CD4-positive, alpha-beta T cell (primary cell): ENCODE measurements at regions not wholly inside any gene's neighbourhood (a gene's known extent, or its start where the extent isn't known, plus 50 kb on each side); places are given as distances from the start of the nearest gene placed in this dataset.

Experiments
- ATAC-seq: fragments of 200-7000 bp; cut with Tn5 transposase; one replicate; pipeline ENCODE4 v1.10.0; 2022; ENCODE audit warnings: mild to moderate bottlenecking; ENCODE audit not compliant: poor library complexity
- CTCF ChIA-PET: fragments of 350-600 bp; sonication (Branson Sonifier 250); formaldehyde crosslinking; loops from one replicate; lab custom pipeline; 2021; ENCODE audit warnings: antibody characterized with exemption, inconsistent platforms; lab: Charles Lee
- POLR2A ChIA-PET: fragments of 350-600 bp; sonication (Branson Sonifier 250); formaldehyde crosslinking; loops from one replicate; lab custom pipeline; 2021; ENCODE audit warnings: antibody characterized with exemption, inconsistent platforms; lab: Charles Lee
- DNase-seq, 14 experiments: peaks; one replicate each; pipeline ENCODE4 v3.0.0-alpha.2; 2013 to 2020; ENCODE audit warnings: mixed read lengths in 2 of 14
- H3K27ac ChIP-seq, 2 donors: one replicate each; pipeline versions ENCODE4 v1.5.1 to v1.7.0; 2013; ENCODE audit warnings: low read length in 2 of 2, low read depth in 1 of 2, mild to moderate bottlenecking in 1 of 2
- H3K27me3 ChIP-seq, 2 experiments: 1 replicate in 1 of 2; 2 replicates in 1 of 2; pipeline versions ENCODE4 v1.6.1 to v1.7.0; 2013; ENCODE audit warnings: low read length in 2 of 2, control low read depth in 1 of 2, mild to moderate bottlenecking in 1 of 2, moderate library complexity in 1 of 2; ENCODE audit not compliant: insufficient read depth in 2 of 2, control insufficient read depth in 1 of 2
- H3K36me3 ChIP-seq: one replicate; pipeline ENCODE4 v1.6.1; 2013; ENCODE audit warnings: low read length, control low read depth; ENCODE audit not compliant: insufficient read depth
- H3K4me1 ChIP-seq: one replicate; pipeline ENCODE4 v1.6.1; 2013; ENCODE audit warnings: low read length, control low read depth; ENCODE audit not compliant: insufficient read depth
- H3K4me3 ChIP-seq: one replicate; pipeline ENCODE4 v1.5.1; 2013; ENCODE audit warnings: mild to moderate bottlenecking, low read length, moderate library complexity
- H3K9me3 ChIP-seq, 2 experiments: 1 replicate in 1 of 2; 2 replicates in 1 of 2; pipeline versions ENCODE4 v1.6.1 to v1.7.0; 2013; ENCODE audit warnings: low read length in 2 of 2, mild to moderate bottlenecking in 2 of 2, control low read depth in 1 of 2, moderate library complexity in 1 of 2; ENCODE audit not compliant: control insufficient read depth in 1 of 2, insufficient read depth in 1 of 2
- H3K27ac Mint-ChIP-seq: one replicate; pipeline ENCODE4 v1.8.0; 2020; ENCODE audit warnings: mixed read lengths
- H3K27me3 Mint-ChIP-seq: one replicate; pipeline ENCODE4 v1.8.0; 2021; ENCODE audit warnings: mixed read lengths
- H3K36me3 Mint-ChIP-seq: one replicate; pipeline ENCODE4 v1.8.0; 2021; ENCODE audit warnings: low read depth, mixed read lengths
- H3K4me1 Mint-ChIP-seq: one replicate; pipeline ENCODE4 v1.8.0; 2021; ENCODE audit warnings: low read depth, mixed read lengths
- H3K4me3 Mint-ChIP-seq: one replicate; pipeline ENCODE4 v1.8.0; 2020; ENCODE audit warnings: mild to moderate bottlenecking, mixed read lengths
- H3K9me3 Mint-ChIP-seq: one replicate; pipeline ENCODE4 v1.8.0; 2020; ENCODE audit warnings: mixed read lengths
- intact Hi-C, 2 experiments: fragments of 100-400 bp; cut with DNase I in 1 of 2; cut with micrococcal nuclease in 1 of 2; formaldehyde crosslinking; loops; one replicate each; pipeline versions ENCODE4 v1.15.1 to v1.9.0; 2023 to 2025; cut with DNase I, micrococcal nuclease
- TF ChIP-seq, protein P1 (sequence below): fragments of 200-600 bp; IDR thresholded peaks from one replicate; pipeline ENCODE4 v1.8.0; 2022; ENCODE audit warnings: antibody characterized with exemption, mild to moderate bottlenecking

DNA sequence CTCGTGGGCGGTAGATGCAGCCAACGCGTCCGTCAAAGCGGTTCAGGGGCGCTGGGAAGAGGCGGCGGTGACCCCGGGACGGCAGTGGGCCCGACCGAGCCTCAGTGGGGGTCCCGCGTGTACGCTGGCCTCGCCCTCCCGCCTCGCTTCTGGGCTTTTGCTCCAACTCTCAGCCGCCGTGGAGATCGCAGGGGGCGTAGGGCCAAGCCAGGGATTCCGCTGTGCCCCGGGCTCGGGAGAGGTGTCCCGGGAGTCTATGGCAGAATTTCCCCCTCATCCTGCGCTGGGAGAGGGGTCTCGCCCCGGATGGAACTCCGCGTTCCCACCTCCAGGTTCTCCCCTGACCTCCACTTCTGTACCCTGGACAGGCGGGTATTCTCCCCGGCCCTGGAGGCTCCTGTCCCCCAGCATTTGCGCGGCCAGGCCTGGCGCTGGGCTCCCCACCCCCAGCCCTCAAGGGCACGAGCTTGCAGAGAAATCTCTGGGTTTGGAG is 131.9 kb downstream of the MRPL36 start:
- DNase-seq (no peak), ATAC-seq (no peak)
- no peak overlapping the region for H3K4me3 Mint-ChIP-seq
- Histone ChIP-seq H3K27ac (no peak overlapping the region), H3K4me3 (no peak overlapping the region), H3K4me1 (peaks cover 17% of the 10 kb centered on the region), H3K9me3 (peaks cover 0 to 29% of the 10 kb centered on the region in 2 experiments), H3K27me3 (peaks cover 56 to 68% of the 10 kb centered on the region in 2 experiments), H3K36me3 (no peaks in the 10 kb centered on the region)
- peaks cover 18% of the 10 kb centered on the region for H3K4me1 Mint-ChIP-seq
- H3K9me3 Mint-ChIP-seq = no peaks in the 10 kb centered on the region
- TF ChIP-seq, protein P1, sequence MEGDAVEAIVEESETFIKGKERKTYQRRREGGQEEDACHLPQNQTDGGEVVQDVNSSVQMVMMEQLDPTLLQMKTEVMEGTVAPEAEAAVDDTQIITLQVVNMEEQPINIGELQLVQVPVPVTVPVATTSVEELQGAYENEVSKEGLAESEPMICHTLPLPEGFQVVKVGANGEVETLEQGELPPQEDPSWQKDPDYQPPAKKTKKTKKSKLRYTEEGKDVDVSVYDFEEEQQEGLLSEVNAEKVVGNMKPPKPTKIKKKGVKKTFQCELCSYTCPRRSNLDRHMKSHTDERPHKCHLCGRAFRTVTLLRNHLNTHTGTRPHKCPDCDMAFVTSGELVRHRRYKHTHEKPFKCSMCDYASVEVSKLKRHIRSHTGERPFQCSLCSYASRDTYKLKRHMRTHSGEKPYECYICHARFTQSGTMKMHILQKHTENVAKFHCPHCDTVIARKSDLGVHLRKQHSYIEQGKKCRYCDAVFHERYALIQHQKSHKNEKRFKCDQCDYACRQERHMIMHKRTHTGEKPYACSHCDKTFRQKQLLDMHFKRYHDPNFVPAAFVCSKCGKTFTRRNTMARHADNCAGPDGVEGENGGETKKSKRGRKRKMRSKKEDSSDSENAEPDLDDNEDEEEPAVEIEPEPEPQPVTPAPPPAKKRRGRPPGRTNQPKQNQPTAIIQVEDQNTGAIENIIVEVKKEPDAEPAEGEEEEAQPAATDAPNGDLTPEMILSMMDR = no peak
- ChIA-PET CTCF (no interaction called here), POLR2A (no interaction called here)
- no peaks in the 10 kb centered on the region for H3K36me3 Mint-ChIP-seq
- intact Hi-C loops = loop anchor here in 1 of 2 experiments (5.0 kb wide), 3 partner anchors 130 to 375 kb away; partner anchors contain the start of gene MRPL36
- peaks cover 81% of the 10 kb centered on the region for H3K27me3 Mint-ChIP-seq
- no peak overlapping the region for H3K27ac Mint-ChIP-seq

DNA sequence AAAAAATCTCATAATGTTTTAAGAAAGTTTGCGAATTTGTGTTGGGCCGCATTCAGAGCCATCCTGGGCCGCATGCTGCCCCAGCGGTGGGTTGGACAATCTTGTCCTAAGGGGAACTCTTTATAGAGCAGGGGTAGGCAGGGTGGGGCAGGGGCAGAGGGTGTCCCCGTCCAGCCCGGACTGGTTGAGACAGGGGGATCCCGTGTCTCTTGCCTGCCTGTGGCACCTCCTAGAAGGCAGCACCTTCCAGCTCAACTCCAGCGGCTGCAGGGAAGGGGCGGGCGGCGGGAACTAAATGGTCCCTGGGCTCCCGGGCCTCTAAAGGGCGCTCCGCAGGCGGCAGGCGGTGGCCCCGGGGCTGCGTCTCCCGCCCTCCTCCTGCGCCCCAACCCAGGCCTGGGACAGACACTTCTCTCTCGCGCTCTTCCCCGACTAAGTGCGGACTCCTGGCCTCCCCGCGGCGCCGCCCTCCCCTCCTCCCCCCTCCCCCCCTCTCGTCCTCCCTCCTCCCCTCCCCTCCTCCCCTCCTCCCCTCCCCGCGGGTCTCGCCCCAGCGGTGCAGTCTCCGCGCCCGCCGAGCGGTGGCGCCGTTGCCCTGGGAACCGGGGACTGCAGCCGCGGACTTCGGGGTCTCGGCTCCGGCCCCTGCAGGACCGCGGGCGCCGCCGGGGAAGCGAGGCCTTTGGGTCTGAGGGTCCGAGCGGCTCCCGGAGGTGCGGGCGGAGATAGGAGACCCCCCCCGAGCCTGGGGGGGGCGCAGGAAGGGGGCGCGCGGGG is 132.6 kb downstream of the MRPL36 start:
- Histone ChIP-seq H3K27me3 (peaks cover 54 to 62% of the 10 kb centered on the region in 2 experiments), H3K4me1 (peaks cover 17% of the 10 kb centered on the region), H3K9me3 (peaks cover 0 to 27% of the 10 kb centered on the region in 2 experiments), H3K4me3 (no peak overlapping the region), H3K27ac (no peak overlapping the region), H3K36me3 (no peaks in the 10 kb centered on the region)
- ChIA-PET CTCF (no interaction called here), POLR2A (no interaction called here)
- Mint-ChIP-seq H3K36me3 (no peaks in the 10 kb centered on the region), H3K27ac (no peak overlapping the region), H3K9me3 (no peaks in the 10 kb centered on the region), H3K27me3 (peaks cover 81% of the 10 kb centered on the region), H3K4me3 (peak overlapping the region; percentile 27), H3K4me1 (peaks cover 18% of the 10 kb centered on the region)
- peak; percentile 26 to 64 (median 40) for DNase-seq
- peak; percentile 70 for ATAC-seq
- intact Hi-C loops = loop anchor here in 1 of 2 experiments (5.0 kb wide), 3 partner anchors 130 to 375 kb away; partner anchors contain the start of gene MRPL36
- TF ChIP-seq, protein P1 = no peak

DNA sequence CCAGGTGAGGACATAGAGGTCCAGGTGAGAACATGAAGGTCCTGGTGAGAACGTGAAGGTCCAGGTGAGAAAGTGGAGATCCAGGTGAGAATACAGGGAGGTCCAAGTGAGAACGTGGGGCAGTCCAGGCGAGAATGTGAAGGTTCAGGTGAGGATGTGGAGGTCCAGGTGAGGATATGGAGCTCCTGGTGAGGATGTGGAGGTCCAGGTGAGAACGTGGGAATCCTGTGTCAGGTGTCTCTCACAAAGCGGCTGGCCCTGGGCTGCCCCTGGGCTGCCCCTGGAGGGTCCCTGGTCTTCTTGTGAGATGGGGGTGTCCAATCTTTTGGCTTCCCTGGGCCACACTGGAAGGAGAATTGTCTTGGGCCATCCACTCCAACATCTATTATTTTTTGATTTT is 133.4 kb downstream of the MRPL36 start:
- no peak for ATAC-seq
- no peak overlapping the region for H3K4me3 ChIP-seq
- no peak for DNase-seq
- CTCF ChIA-PET = no interaction called here
- Mint-ChIP-seq H3K27me3 (peaks cover 74% of the 10 kb centered on the region), H3K36me3 (no peaks in the 10 kb centered on the region), H3K4me3 (peak overlapping the region; percentile 27), H3K9me3 (no peaks in the 10 kb centered on the region), H3K27ac (no peak overlapping the region), H3K4me1 (peaks cover 18% of the 10 kb centered on the region)
- peaks cover 0 to 28% of the 10 kb centered on the region in 2 experiments for H3K9me3 ChIP-seq
- H3K27ac ChIP-seq = no peak overlapping the region
- peaks cover 17% of the 10 kb centered on the region for H3K4me1 ChIP-seq
- intact Hi-C loops = loop anchor here in 1 of 2 experiments (5.0 kb wide), 3 partner anchors 131 to 376 kb away; partner anchors contain the start of gene MRPL36
- H3K36me3 ChIP-seq = no peaks in the 10 kb centered on the region
- TF ChIP-seq, protein P1 = no peak
- POLR2A ChIA-PET = no interaction called here
- H3K27me3 ChIP-seq = peaks cover 56 to 59% of the 10 kb centered on the region in 2 experiments
